WTC11 (cell line): ENCODE measurements at regions not wholly inside any gene's neighbourhood (a gene's known extent, or its start where the extent isn't known, plus 50 kb on each side); places are given as distances from the start of the nearest gene placed in this dataset.

Experiments
- CTCF ChIP-seq: fragments of 200-600 bp; IDR thresholded peaks from 2 replicates; pipeline ENCODE4 v1.8.0; 2022; ENCODE audit warnings: antibody characterized with exemption
- ZNF396 ChIP-seq: fragments of 250-450 bp; sonication (Bioruptor Pico); IDR thresholded peaks from 2 replicates; pipeline ENCODE4 v1.8.0; 2021; ENCODE audit warnings: mild to moderate bottlenecking, moderate library complexity, borderline replicate concordance

- no peak for TF ChIP-seq CTCF
- TF ChIP-seq ZNF396 (CRISPR knock-in tag), result no peak
These were observed 210.1 kb upstream of the MSX2 start for GRCh38 chr5:174514325-174514724.
